ENCODE measurements at regions not wholly inside any gene's neighbourhood (a gene's known extent, or its start where the extent isn't known, plus 50 kb on each side); places are given as distances from the start of the nearest gene placed in this dataset.

- TF ChIP-seq CTCF (conservative IDR thresholded peaks at IDR 0.05; ENCODE audit: low read length) (no peak), EZH2phosphoT487 (IDR thresholded peaks at IDR 0.05; ENCODE audit: borderline replicate concordance, low read depth, low read length) (no peak)
These were observed 60.6 kb upstream of the ARL15 start for GRCh38 chr5:54370982-54371381.

All from OCI-LY7 (cell line).